K562 (cell line): ENCODE measurements at regions not wholly inside any gene's neighbourhood (a gene's known extent, or its start where the extent isn't known, plus 50 kb on each side); places are given as distances from the start of the nearest gene placed in this dataset.
"Not testable (repeated sequence)": the region's sequence is repeated elsewhere in the genome, so short reads cannot be mapped to it uniquely, and the experiment has no call there.

Source experiments
- BRF2 ChIP-seq: IDR thresholded peaks from 3 replicates; pipeline ENCODE4 v1.6.1; 2011; ENCODE audit warnings: borderline replicate concordance, mild to moderate bottlenecking; ENCODE audit not compliant: insufficient read length, insufficient read depth
- FOXP1 ChIP-seq: sonication (generic); formaldehyde crosslinking; IDR thresholded peaks from 2 replicates; pipeline ENCODE4 v1.8.0; 2022; ENCODE audit warnings: mild to moderate bottlenecking, missing genetic modification reagents
- HDGF ChIP-seq: fragments of 450-650 bp; IDR thresholded peaks from 2 replicates; pipeline ENCODE4 v1.6.1; 2016
- HIVEP1 ChIP-seq: fragments of 250-450 bp; sonication (Bioruptor Pico); IDR thresholded peaks from 2 replicates; pipeline ENCODE4 v1.4.0; 2020; ENCODE audit warnings: mild to moderate bottlenecking
- MAZ ChIP-seq, 2 experiments: fragments of 450-650 bp in 1 of 2; sonication (generic) in 1 of 2; formaldehyde crosslinking; IDR thresholded peaks in 1 of 2; conservative IDR thresholded peaks in 1 of 2; 2 replicates each; pipeline versions ENCODE4 v1.4.0 to v1.5.0; 2020; ENCODE audit warnings: mild to moderate bottlenecking in 1 of 2, missing genetic modification reagents in 1 of 2
- POLR2A ChIP-seq: fragments of 450-650 bp; conservative IDR thresholded peaks from 2 replicates; pipeline ENCODE4 v1.6.1; 2016
- RBM34 ChIP-seq: fragments of 200-400 bp; formaldehyde crosslinking; IDR thresholded peaks from 2 replicates; pipeline ENCODE4 v1.6.1; 2018; ENCODE audit warnings: low read length, borderline replicate concordance; ENCODE audit not compliant: insufficient read depth
- SRSF9 ChIP-seq: fragments of 200-400 bp; formaldehyde crosslinking; IDR thresholded peaks from 2 replicates; pipeline ENCODE4 v1.6.1; 2017; ENCODE audit warnings: low read depth, low read length, borderline replicate concordance
- YBX1 ChIP-seq: fragments of 450-650 bp; IDR thresholded peaks from 2 replicates; pipeline ENCODE4 v1.7.1; 2016; ENCODE audit warnings: mild to moderate bottlenecking
- ZSCAN32 ChIP-seq: fragments of 450-650 bp; formaldehyde crosslinking; IDR thresholded peaks from 2 replicates; pipeline ENCODE4 v1.4.0; 2020; ENCODE audit warnings: mild to moderate bottlenecking, moderate library complexity
- TF ChIP-seq, protein P1 (sequence below), 2 experiments: fragments of 200-800 bp in 1 of 2; sonication (Bioruptor generic) in 1 of 2; sonication (generic) in 1 of 2; formaldehyde crosslinking in 1 of 2; IDR thresholded peaks in 1 of 2; conservative IDR thresholded peaks in 1 of 2; 2 replicates each; pipeline versions ENCODE4 v1.5.0 to v1.6.1; 2016 to 2020; ENCODE audit warnings: missing compliant biosample characterization in 1 of 2, missing genetic modification characterization in 1 of 2, missing genetic modification reagents in 1 of 2
- TF ChIP-seq, protein P2 (sequence below): fragments of 450-650 bp; IDR thresholded peaks from 2 replicates; pipeline ENCODE4 v1.6.1; 2017; ENCODE audit warnings: antibody characterized with exemption, mild to moderate bottlenecking
- TF ChIP-seq, protein P3 (sequence below): sonication (generic); formaldehyde crosslinking; IDR thresholded peaks from 2 replicates; pipeline ENCODE4 v1.8.1; 2022; ENCODE audit warnings: missing genetic modification reagents

DNA sequence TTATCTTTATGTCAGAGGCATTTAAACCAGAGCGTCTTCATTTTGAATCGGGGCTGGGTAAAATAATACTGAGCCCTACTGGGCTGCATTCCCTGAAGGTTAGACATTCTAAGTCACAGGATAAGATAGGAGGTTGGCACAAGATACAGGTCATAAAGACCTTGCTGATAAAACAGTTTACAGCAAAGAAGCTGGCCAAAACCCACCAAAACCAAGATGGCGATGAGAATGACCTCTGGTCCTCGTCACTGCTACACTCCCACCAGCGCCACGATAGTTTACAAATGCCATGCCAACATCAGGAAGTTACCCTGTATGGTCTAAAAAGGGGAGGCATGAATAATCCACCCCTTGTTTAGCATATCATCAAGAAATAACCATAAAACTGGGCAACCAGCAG, 110.5 kb upstream of the ZFP64 start:
- not testable (repeated sequence) for TF ChIP-seq ZSCAN32 (CRISPR knock-in tag); BRF2; FOXP1 (CRISPR knock-in tag); HDGF; MAZ (CRISPR knock-in tag; conservative IDR thresholded peaks at IDR 0.05 in 1 of 2, IDR thresholded peaks at IDR 0.05 in 1 of 2); RBM34; YBX1; HIVEP1 (CRISPR knock-in tag); POLR2A; SRSF9
- TF ChIP-seq, protein P1, sequence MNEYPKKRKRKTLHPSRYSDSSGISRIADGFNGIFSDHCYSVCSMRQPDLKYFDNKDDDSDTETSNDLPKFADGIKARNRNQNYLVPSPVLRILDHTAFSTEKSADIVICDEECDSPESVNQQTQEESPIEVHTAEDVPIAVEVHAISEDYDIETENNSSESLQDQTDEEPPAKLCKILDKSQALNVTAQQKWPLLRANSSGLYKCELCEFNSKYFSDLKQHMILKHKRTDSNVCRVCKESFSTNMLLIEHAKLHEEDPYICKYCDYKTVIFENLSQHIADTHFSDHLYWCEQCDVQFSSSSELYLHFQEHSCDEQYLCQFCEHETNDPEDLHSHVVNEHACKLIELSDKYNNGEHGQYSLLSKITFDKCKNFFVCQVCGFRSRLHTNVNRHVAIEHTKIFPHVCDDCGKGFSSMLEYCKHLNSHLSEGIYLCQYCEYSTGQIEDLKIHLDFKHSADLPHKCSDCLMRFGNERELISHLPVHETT (CRISPR knock-in tag; conservative IDR thresholded peaks at IDR 0.05 in 1 of 2, IDR thresholded peaks at IDR 0.05 in 1 of 2), result not testable (repeated sequence)
- TF ChIP-seq, protein P2, sequence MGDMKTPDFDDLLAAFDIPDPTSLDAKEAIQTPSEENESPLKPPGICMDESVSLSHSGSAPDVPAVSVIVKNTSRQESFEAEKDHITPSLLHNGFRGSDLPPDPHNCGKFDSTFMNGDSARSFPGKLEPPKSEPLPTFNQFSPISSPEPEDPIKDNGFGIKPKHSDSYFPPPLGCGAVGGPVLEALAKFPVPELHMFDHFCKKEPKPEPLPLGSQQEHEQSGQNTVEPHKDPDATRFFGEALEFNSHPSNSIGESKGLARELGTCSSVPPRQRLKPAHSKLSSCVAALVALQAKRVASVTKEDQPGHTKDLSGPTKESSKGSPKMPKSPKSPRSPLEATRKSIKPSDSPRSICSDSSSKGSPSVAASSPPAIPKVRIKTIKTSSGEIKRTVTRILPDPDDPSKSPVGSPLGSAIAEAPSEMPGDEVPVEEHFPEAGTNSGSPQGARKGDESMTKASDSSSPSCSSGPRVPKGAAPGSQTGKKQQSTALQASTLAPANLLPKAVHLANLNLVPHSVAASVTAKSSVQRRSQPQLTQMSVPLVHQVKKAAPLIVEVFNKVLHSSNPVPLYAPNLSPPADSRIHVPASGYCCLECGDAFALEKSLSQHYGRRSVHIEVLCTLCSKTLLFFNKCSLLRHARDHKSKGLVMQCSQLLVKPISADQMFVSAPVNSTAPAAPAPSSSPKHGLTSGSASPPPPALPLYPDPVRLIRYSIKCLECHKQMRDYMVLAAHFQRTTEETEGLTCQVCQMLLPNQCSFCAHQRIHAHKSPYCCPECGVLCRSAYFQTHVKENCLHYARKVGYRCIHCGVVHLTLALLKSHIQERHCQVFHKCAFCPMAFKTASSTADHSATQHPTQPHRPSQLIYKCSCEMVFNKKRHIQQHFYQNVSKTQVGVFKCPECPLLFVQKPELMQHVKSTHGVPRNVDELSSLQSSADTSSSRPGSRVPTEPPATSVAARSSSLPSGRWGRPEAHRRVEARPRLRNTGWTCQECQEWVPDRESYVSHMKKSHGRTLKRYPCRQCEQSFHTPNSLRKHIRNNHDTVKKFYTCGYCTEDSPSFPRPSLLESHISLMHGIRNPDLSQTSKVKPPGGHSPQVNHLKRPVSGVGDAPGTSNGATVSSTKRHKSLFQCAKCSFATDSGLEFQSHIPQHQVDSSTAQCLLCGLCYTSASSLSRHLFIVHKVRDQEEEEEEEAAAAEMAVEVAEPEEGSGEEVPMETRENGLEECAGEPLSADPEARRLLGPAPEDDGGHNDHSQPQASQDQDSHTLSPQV, result not testable (repeated sequence)
- TF ChIP-seq, protein P3, sequence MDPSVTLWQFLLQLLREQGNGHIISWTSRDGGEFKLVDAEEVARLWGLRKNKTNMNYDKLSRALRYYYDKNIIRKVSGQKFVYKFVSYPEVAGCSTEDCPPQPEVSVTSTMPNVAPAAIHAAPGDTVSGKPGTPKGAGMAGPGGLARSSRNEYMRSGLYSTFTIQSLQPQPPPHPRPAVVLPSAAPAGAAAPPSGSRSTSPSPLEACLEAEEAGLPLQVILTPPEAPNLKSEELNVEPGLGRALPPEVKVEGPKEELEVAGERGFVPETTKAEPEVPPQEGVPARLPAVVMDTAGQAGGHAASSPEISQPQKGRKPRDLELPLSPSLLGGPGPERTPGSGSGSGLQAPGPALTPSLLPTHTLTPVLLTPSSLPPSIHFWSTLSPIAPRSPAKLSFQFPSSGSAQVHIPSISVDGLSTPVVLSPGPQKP (CRISPR knock-in tag), result not testable (repeated sequence)
